Ramos (cell line): ENCODE measurements at regions not wholly inside any gene's neighbourhood (a gene's known extent, or its start where the extent isn't known, plus 50 kb on each side); places are given as distances from the start of the nearest gene placed in this dataset.
"Not testable (repeated sequence)": the region's sequence is repeated elsewhere in the genome, so short reads cannot be mapped to it uniquely, and the experiment has no call there.

Experiments
- in situ Hi-C: fragments of 300-500 bp; cut with MboI; formaldehyde crosslinking; loops from one replicate; pipeline ENCODE4 v1.14.3; 2022; ENCODE audit warnings: low sequenced_read_pairs; ENCODE audit not compliant: unreplicated experiment

DNA sequence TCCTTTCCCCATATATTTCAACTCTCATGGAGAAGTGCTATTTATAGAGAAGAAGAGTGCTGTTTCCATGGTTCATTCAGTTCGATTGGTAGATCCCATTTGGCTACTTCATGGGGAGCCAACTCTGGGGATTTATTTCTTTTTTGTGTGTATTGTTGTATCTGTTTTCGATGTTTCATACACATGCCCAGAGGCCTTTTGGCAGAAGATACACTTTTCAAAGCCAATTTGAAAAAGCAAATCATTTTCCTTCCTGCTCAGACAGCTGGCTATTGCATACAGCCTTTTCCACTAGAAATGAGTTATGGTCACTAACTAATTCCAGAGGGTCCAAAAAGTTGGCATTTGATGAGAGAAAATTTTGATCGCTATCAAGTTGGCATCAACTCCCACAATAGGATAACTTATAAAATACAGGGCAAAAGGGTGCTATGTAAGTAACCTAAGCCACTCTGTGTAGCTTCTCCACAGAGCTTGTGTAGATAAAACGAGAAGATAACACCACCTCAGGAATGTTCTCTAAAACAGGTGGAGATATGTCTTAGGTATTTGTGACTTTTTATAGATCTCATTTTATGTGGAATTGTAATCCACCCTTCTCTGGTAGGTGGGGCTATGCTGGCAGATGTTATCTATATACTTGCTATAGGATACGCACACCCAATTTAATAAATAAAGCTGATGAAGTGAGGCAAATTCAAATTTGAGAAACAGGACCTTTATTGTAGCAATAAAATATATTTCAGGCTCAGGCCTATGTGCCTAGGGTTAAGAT lies 798.5 kb downstream of the SATB2 start:
- in situ Hi-C loops = no loop called here

DNA sequence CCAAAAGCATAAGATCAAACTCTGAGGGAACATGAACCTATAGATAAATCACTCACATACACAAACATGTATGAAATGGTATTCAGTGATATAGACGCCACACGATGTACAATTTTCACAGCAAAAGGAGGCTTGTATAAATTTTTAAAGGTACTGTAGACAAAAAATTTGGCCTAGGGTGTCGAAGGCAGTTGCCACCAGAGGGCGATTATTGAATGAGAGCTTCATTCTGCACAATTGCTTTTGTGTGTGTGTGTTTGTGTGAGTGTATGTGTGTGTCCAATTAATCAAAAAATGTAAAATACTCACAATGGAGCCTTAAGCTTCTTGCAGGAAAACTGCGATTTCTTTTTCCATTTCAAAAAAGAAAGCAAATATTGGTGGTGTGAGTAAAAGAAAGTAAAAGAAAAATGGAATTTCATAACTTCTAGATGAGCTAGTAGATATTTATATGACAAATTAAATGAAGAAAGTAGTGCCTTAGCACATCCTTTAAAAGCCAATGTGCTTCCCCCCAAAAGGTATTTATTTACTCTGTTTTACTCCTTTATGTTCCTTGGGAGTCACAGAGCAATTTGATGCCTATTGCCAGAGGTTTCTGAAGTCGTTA lies 800.1 kb downstream of the SATB2 start:
- in situ Hi-C loops = no loop called here

DNA sequence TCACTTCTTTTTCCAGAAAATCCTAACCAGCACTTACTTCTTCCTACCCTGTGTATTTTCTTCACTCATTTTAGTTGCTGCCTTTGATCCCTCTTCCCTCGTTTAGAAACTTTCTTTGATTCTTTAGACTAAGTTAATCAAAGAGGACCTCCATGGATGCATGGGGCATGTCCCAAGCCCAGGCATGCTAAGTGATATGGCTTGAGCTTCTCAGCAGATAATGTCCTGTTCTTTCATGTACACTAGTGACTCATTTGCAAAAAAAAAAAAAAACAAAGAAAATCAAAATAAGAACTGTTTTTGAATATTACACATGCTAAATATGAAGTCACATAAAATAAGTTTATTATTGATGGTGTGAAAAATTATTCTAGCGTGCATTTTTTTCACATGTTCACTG lies 800.9 kb downstream of the SATB2 start:
- in situ Hi-C loops = no loop called here

DNA sequence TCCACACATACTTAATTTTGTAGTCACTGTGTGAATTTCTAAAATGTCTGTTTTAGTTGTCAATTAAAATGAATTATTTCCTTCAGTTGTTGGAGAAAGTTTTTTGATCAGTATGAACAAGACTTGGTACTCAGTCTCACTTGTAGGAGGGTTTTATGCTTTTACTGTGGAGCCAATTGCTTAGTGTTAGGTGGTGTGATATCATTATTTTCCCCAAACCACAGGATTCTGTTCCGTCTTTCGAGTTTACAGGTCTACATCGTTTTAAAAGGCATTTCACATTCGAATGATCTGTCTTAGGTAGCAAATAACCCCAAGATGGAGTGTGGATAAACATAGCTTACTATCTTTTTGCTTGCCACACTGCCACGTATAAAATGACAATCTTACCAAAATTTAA lies 803.1 kb downstream of the SATB2 start:
- in situ Hi-C loops = no loop called here

DNA sequence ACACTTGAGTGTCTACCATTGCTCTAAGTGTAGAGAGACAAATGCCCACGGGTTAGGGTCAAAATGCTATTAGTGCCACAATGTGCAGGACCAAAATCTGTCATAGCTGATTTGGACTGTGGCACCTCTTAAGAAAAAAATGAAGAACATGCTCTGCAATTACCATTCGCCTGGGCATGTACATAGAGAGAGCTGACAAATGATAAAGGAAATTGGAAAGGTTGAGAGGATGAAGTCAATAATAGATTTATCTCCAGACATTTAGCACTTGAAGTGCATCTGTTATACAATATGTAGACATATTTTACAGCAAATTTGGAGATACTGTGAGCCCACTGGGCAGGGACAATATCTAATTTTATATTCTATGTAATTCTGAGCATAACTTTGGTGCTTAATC lies 804.4 kb downstream of the SATB2 start:
- in situ Hi-C loops = no loop called here

DNA sequence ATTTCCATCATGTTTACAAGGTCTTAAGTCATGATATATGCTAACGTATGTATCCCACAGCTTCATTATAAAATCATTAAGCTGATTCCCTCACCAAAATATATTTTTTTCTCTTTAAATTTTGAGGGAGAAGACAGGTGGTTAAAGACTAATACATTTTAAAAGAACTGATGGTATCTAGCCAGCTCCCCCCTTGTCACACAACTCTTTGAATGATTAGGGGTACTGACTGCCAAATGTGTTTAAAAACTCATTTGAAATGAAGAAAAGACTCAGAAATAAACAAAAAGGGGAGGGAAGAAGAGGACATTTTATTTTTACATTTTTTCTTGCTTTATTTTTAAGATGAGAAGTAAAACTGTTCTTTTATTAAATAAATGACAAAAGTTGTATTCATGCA lies 805.3 kb downstream of the SATB2 start:
- in situ Hi-C loops = no loop called here

DNA sequence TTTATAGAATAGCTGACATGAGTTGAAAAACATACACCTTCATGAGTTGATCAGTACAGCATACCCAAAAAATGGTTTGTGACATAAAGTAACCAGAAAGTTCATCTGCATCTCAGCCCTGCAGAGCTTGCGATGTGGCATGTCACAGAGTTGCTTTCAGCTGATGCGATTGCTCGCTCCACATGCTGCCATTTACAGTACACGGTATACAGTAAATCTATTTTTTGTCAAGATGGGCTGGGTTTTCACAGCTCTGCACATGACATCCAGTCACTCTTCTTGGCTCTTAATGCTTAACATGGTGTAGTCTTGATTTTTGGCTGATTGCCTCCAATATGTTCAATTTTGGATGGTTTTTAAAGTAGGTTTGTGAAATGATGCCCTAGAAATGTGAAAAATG lies 811.9 kb downstream of the SATB2 start:
- in situ Hi-C loops = no loop called here

DNA sequence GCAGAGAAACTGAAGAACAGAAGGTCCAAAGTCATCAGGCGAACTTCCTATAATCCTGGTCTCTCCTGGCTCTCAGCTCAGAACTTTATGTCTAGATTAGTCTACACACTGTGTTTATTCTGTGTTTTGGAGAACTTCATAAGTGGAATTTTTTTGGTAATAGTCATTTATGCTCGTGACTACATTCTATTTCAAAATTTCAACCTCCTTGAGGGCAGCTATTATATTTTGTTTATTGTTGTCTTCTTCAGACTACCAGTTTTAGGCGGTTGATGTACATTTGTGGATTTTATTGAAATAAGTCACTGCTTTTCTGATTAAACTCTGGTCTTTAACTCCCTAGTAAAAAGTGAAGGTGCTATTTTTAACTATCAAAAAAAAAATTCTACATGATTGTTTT lies 816.6 kb downstream of the SATB2 start:
- in situ Hi-C loops = no loop called here

DNA sequence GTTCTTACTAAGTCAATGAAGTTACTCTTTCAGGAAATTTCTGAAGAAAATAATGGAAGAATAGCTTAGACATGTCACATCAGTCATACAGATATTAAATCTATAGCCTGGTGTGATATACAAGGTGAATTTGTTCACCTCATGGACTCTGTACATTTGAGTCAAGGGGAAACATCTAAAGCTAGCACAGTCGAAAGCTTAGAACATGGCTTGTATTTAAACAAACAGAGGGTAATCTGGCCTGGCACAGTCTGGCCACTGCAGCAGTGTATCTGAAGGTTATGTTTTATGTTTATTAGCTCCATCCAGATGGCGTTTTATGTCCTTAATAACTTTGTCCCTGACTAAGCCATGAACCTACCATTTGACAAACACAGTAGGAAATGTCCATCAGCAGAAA lies 817.3 kb downstream of the SATB2 start:
- in situ Hi-C loops = no loop called here

DNA sequence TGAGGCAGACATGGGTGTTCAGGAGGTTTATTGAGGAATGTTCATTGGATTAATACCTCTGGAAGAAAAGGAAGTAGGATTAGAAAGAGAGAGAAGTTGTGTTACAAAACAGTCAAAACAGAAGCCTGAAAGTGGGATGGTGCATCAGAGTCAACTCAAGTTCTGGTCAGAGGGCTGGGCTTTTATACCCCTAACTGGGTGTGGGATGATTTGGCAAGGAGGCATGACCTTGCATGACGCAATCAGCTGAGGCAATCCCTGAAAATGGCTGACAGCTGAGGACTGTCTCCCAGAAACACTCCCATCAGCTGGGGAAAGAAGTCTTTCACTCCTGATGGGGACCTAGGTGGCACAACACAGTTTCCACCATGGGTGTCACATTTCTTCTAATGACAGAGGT lies 818.2 kb downstream of the SATB2 start:
- in situ Hi-C loops = no loop called here

DNA sequence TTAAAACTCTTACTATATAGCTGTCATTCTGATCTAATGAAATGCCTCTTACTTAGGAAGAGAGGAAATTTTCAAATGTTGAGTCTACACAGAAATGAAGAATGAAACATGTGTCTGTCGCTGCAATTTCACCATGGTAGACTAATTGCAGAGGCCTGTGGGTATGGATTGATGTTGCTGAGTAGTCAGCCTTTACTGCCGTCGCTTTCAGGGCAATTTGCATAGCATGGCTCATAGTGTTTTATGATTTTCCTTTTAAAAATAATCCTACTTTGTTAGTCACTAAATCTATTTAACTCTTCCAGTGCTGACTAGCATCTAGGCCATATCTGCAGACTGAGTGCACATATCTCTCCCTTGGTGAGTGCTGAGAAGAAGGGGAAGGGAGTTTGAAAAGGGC lies 819.2 kb downstream of the SATB2 start:
- in situ Hi-C loops = no loop called here

DNA sequence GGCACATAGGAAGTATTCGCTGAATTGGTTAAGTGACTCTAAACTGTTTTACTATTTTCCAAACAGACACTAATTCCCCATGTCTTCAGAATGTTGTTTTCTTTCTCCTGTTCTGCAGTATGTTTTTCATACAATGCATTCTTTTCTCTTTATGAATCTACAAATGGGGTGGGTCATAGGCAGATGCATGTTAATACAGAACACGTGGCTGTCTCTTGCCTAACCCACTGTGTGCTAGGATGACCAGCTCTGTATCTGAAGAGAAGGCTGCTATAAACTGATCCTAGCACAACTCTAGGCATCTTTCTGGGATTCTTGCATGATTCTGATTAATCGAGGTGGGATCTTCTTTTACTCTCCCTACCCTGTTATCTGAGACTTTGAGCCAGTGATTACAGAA lies 826.0 kb downstream of the PLCL1 start:
- in situ Hi-C loops = no loop called here

DNA sequence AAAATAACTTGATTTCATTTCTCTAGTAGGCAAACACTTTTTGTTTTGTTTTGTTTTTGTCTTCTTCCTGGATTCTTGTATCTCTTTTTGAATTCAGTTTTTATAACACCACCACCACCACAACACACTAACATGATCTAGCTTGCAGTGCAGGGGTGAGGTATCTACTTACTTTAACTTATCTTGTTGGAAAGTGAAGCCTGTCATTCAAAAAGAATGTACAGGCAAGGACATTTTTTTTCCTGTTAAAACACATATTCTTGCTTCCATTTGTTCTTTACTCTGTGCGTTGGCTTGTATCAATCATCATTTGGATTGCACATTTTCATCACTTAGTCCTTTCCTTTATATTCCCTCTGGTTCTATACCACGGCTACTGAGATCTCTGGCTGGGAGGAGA lies 824.2 kb downstream of the PLCL1 start:
- in situ Hi-C loops = no loop called here

DNA sequence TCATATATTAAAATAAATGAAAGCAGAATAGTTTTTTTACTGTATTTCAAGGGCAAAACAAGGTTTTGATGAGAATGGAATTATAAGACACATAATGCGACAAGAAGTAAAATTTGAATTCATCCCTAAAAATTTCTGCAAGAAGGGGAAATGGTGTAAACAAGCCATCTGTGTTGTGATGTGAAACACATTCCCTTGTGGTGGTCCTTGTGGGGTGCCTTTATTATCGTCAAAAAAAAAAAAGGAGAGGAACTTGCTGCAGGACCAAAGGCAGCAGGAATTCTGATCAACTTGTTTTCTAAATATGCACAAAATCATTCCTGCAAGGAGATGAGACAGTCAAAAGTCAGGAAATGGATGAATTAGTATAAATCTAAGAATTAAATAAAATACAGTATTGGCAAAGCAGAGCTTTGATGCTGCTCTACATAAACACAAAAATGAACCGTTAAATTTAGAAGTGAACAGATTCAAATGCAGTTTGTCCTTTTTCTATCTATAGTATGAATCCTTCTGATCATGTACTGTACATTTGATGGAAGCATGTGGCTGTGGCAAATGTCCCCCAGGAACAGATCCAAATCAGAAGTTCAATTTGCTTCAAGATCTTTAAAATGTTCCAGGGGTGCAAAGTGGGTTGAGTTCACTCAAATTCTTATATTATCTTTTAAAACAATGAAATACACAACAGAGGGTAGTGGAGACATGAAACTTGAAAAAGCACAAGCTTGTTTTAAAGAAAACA lies 818.8 kb downstream of the PLCL1 start:
- in situ Hi-C loops = no loop called here

DNA sequence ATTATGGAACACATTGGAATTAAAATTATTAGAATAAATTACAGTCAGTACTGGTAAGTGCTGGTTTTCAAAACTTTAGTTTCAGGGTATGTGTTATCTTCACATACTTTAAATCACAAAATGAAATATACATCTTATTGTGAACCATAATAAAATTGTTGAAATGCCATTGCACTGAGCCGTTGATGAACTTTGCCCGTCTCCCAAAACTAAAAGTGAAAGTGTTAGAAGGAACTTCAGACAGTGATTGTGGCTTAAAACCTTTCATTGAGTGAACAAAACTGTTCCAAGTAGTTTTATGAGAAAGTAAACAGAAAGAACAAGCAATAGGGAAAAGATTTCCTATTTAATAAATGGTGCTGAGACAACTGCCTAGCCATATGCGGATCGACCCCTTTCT lies 811.6 kb downstream of the PLCL1 start:
- in situ Hi-C loops = no loop called here

DNA sequence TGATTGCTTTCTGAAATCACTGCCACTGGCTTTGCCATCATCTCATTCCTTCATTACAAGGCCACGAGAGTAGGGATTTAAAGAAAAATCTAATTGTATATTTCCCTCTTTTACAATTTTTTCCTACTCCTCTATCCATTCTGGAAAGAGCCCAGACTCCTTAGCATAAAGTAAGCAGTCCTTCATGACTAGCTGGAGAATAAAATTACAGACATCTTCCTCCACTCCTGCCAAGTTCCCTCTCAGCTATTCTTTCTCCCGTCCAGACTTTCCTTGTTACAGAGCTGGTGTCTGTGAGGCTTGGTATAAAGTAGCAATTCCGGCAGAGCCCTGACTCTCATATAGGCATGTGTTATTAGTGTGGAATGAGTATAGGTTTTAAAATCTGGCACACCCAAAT lies 806.8 kb downstream of the PLCL1 start:
- in situ Hi-C loops = no loop called here

DNA sequence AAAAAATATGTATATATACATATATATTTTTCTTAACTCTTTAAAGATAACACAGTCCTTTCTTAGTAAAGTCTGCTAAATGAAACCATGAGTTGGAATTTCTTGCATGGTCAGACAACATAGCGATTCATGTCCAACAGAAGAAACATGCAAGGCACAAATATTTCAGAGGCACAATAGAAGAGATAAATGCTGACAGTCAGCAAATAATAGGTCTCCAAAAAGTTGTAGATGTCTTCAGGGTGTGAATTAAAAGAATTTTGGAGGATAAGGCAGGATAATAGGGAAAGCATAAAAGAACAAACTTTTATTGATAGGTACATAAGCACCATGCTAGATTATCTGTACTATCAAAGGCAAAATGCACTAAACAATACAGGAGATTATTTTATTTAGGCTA lies 800.2 kb downstream of the PLCL1 start:
- in situ Hi-C loops = no loop called here

DNA sequence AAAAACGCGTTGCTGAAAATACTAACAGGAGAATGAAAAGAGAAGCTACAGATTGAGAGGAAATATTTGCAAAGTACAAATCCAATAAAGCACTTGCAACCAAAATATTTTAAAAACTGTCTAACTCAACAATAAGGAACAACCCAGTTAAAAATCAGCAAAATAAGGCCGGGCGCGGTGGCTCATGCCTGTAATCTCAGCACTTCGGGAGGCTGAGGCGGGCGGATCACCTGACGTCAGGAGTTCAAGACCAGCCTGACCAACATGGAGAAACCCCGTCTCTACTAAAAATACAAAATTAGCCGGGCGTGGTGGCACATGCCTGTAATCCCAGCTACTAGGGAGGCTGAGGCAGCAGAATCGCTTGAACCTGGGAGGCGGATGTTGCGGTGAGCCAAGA lies 798.6 kb downstream of the PLCL1 start:
- in situ Hi-C loops = not testable (repeated sequence)

DNA sequence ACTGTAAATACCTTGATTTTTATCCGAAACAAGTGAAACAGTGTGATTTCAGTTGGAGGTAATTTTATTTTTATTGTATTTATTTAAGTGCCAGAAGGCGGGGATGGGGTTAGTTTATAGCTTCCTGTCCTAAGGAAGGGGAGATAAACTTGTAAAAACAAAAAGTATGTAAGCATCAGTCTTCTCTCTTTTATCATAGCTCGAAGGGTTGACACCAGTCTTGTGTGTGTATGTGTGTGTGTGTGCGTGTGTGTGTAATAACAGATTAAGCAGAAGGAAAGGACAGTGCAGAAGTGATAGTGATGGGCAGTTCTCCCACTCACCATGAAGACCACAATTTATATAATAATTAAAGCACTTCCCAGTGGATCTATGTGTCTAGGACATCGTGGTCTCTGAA lies 793.3 kb downstream of the PLCL1 start:
- in situ Hi-C loops = no loop called here

DNA sequence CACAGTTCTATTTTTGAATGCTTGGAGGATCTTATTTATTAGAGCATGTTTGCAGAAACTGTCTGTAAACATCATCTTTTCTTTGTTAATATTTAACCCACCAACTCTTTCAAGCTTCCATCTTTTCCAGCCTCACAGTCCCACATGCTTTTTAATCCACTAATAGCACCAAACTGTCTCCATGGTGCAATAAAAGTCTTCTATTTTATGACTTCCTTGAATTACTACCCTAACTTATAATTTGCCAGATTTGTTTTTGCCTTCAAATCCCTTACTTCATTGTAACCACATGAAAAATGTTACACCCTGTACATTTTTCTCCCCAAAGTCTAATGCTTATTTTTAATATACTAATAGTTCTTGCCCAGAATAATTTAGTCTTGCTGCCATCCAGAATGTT lies 792.6 kb downstream of the PLCL1 start:
- in situ Hi-C loops = no loop called here

DNA sequence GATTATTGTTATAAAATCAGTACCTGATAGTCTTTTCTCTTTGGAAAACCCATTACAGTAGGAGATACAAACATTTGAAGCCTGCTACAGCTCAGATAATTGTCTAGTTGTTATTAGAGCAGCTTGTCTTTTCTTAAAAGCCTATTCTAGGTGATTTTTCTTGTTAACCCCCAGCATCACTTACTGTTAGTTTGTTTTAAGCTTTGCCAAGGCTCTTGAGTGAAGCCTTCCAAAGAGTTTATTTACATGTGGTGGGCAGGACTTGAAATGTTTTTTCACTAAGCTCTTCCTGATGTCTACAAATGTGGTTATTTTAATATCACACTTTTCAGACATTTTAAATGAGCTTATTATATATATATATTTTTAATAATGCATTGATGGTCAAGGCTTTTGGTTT lies 791.3 kb downstream of the PLCL1 start:
- in situ Hi-C loops = no loop called here

DNA sequence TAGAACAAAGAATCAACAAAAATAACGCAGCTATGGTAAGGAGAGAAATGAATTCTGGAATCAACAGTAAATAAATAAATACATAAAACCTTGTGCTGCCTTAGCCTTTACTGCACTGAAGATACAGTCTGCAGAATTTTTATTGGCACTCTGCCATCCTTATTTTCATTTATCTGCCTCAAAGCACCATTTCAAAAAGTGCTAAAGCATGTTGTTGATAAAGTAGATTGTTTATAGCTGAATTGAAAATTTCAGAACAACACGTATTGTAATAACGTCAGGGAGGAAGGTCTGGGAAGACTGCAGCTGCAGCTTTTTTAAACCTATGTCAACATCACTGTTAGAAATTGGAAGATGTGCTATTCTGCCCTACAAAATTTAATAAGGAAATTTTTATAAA lies 787.2 kb downstream of the PLCL1 start:
- in situ Hi-C loops = no loop called here
